GM12875 (cell line): ENCODE measurements at regions not wholly inside any gene's neighbourhood (a gene's known extent, or its start where the extent isn't known, plus 50 kb on each side); places are given as distances from the start of the nearest gene placed in this dataset.

Experiments used
- H3K4me3 ChIP-seq: one replicate; pipeline ENCODE4 v1.5.1; 2011; ENCODE audit warnings: low read depth, low read length, control low read depth
- TF ChIP-seq, protein P1 (sequence below): IDR thresholded peaks from 2 replicates; pipeline ENCODE4 v1.5.1; 2011; ENCODE audit warnings: low read depth, mild to moderate bottlenecking, control low read depth, inconsistent platforms, low read length, moderate library complexity, borderline replicate concordance; ENCODE audit not compliant: insufficient read depth

- H3K4me3 ChIP-seq: no peak overlapping the region
- TF ChIP-seq, protein P1, sequence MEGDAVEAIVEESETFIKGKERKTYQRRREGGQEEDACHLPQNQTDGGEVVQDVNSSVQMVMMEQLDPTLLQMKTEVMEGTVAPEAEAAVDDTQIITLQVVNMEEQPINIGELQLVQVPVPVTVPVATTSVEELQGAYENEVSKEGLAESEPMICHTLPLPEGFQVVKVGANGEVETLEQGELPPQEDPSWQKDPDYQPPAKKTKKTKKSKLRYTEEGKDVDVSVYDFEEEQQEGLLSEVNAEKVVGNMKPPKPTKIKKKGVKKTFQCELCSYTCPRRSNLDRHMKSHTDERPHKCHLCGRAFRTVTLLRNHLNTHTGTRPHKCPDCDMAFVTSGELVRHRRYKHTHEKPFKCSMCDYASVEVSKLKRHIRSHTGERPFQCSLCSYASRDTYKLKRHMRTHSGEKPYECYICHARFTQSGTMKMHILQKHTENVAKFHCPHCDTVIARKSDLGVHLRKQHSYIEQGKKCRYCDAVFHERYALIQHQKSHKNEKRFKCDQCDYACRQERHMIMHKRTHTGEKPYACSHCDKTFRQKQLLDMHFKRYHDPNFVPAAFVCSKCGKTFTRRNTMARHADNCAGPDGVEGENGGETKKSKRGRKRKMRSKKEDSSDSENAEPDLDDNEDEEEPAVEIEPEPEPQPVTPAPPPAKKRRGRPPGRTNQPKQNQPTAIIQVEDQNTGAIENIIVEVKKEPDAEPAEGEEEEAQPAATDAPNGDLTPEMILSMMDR: no peak
These were observed 159.7 kb downstream of the TFCP2L1 start for GRCh38 chr2:121125350-121125749.

- TF ChIP-seq, protein P1: peak; percentile 72; the same call in 1 of the 2 replicates
- no peak overlapping the region for H3K4me3 ChIP-seq
These were observed 156.0 kb downstream of the TFCP2L1 start for GRCh38 chr2:121128741-121129659.

- no peak overlapping the region for H3K4me3 ChIP-seq
- TF ChIP-seq, protein P1: no peak
These were observed 155.3 kb downstream of the TFCP2L1 start for GRCh38 chr2:121129692-121130091.

- TF ChIP-seq, protein P1: no peak
These were observed 154.6 kb downstream of the TFCP2L1 start for GRCh38 chr2:121130301-121130850.

DNA sequence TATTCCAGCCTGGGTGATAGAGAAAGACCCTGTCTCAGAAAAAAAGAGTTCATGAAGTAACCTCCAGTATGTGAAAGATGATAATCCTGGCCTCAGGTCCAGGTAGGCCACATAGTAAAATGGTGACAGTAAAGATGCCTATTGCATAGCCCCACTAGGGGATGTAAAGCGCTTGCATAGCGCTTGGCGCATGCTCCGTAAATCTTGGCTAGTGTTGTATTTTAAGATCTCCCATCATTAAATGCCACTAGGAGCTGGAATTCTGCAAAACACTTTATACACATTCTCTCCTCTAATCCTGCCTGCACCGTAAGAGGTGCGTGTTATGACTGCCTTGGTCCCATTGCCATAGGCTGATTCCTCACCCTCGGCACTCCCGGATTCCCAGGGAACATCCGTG, 153.6 kb downstream of the TFCP2L1 start:
- H3K4me3 ChIP-seq: no peak overlapping the region
- TF ChIP-seq, protein P1: no peak

More at GRCh38 chr2:121130301-121130850, 154.6 kb downstream of the TFCP2L1 start:
- H3K4me3 ChIP-seq: no peak overlapping the region

DNA sequence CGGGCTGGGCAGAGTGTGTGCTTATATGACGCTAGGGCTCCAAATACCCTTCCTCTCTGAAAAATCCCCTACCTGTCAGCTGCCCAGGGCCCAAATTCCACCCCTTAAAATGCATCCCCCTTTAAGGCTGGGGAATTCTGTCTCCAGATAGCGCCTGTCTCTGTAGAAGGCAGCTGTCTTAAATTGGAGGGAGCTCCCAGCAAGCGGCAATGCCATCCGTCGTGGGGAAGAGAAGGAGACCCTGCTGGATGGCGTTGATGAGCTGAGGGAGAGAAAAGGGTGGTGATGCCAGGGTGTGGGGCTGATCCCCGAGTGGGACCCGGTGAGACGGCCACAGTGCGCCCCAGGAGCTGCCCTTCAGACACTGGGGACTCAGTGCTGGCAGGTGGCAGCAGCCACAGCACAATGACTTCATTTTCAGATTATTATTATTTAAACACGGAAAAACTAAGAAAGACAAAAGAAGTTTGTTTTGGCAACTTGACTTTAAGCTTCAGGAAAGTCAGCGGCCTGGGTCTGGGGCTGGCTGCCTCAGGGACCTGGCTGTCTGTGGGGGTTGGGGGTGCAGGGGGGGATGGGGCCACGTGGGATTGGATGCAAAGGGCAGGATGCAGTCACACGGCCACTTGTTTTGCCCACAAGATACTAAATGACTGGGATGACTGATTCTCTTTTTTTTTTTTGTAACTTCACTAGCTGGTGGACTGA, 152.8 kb downstream of the TFCP2L1 start:
- H3K4me3 ChIP-seq: no peak overlapping the region
- TF ChIP-seq, protein P1: no peak
